ENCODE measurements at regions not wholly inside any gene's neighbourhood (a gene's known extent, or its start where the extent isn't known, plus 50 kb on each side); places are given as distances from the start of the nearest gene placed in this dataset.

DNA sequence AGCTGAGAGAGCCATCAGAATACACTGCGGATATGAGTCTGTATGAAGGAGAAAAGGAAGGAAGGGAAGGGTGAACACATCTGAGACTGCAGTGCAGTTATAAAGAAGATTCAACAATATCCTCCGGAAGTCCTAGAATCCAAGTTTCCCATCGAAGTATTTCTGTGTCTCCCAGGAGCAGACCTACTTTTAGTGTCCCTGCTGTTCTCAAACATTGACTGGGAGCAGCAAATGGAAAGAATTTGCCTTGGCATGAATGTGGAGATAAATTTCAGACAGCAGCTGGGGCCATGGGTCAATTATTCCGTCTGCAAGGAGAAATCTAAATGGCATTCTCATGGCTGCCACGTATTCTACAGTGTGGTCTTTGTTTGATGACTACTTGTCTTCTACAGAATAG, 478.1 kb upstream of the SMC2 start:
- TF ChIP-seq, protein P1, sequence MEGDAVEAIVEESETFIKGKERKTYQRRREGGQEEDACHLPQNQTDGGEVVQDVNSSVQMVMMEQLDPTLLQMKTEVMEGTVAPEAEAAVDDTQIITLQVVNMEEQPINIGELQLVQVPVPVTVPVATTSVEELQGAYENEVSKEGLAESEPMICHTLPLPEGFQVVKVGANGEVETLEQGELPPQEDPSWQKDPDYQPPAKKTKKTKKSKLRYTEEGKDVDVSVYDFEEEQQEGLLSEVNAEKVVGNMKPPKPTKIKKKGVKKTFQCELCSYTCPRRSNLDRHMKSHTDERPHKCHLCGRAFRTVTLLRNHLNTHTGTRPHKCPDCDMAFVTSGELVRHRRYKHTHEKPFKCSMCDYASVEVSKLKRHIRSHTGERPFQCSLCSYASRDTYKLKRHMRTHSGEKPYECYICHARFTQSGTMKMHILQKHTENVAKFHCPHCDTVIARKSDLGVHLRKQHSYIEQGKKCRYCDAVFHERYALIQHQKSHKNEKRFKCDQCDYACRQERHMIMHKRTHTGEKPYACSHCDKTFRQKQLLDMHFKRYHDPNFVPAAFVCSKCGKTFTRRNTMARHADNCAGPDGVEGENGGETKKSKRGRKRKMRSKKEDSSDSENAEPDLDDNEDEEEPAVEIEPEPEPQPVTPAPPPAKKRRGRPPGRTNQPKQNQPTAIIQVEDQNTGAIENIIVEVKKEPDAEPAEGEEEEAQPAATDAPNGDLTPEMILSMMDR (IDR thresholded peaks at IDR 0.05) = no peak
- TF ChIP-seq POLR2A (IDR thresholded peaks at IDR 0.05) = no peak

All from right lobe of liver (tissue), 4 donors.